Progenitor cell of endocrine pancreas (in vitro differentiated cells): ENCODE measurements at regions not wholly inside any gene's neighbourhood (a gene's known extent, or its start where the extent isn't known, plus 50 kb on each side); places are given as distances from the start of the nearest gene placed in this dataset.
A peak's percentile ranks its signal among the peaks of the same experiment; 100 is the strongest.
"Not testable (repeated sequence)": the region's sequence is repeated elsewhere in the genome, so short reads cannot be mapped to it uniquely, and the experiment has no call there.

Experiments used
- DNase-seq: peaks from one replicate; pipeline ENCODE4 v3.0.0; 2021; ENCODE audit warnings: low spot score; ENCODE audit not compliant: unreplicated experiment
- H3K27ac Mint-ChIP-seq: 2 replicates; pipeline ENCODE4 v1.8.0; 2021; ENCODE audit warnings: mild to moderate bottlenecking, moderate library complexity, mixed read lengths
- H3K27me3 Mint-ChIP-seq: 2 replicates; pipeline ENCODE4 v1.8.0; 2021; ENCODE audit warnings: mixed read lengths
- H3K36me3 Mint-ChIP-seq: 2 replicates; pipeline ENCODE4 v1.8.0; 2022; ENCODE audit warnings: mixed read lengths; ENCODE audit not compliant: insufficient read depth
- H3K4me1 Mint-ChIP-seq: 2 replicates; pipeline ENCODE4 v1.8.0; 2021; ENCODE audit warnings: low read depth, mixed read lengths
- H3K4me3 Mint-ChIP-seq: 2 replicates; pipeline ENCODE4 v1.8.0; 2021; ENCODE audit warnings: low read depth, mild to moderate bottlenecking, moderate library complexity, mixed read lengths
- H3K9me3 Mint-ChIP-seq: 2 replicates; pipeline ENCODE4 v1.8.0; 2021; ENCODE audit warnings: low read depth, mixed read lengths
- CTCF ChIP-seq: fragments of 200-600 bp; sonication (generic); IDR thresholded peaks from one replicate; pipeline ENCODE4 v1.5.0; 2021; ENCODE audit warnings: antibody characterized with exemption, mild to moderate bottlenecking; ENCODE audit not compliant: unreplicated experiment

GRCh38 chr21:35189077-35189863 is 140.2 kb upstream of the RUNX1 start:
- Mint-ChIP-seq H3K9me3 (peaks cover 4% of the 10 kb centered on the region), H3K4me3 (no peak overlapping the region), H3K36me3 (no peaks in the 10 kb centered on the region), H3K27ac (peak overlapping the region; percentile 2), H3K27me3 (no peaks in the 10 kb centered on the region), H3K4me1 (peaks cover 5% of the 10 kb centered on the region)
- TF ChIP-seq CTCF, result no peak
- no peak for DNase-seq

- H3K36me3 Mint-ChIP-seq, DNase-seq, H3K27ac Mint-ChIP-seq, H3K4me3 Mint-ChIP-seq, H3K9me3 Mint-ChIP-seq, H3K4me1 Mint-ChIP-seq, H3K27me3 Mint-ChIP-seq: not testable (repeated sequence)
These were observed 134.3 kb upstream of the RUNX1 start for GRCh38 chr21:35183389-35183788.

GRCh38 chr21:35179990-35180540 is 131.0 kb upstream of the RUNX1 start:
- H3K4me3 Mint-ChIP-seq, result no peak overlapping the region
- H3K27ac Mint-ChIP-seq, result no peak overlapping the region
- H3K36me3 Mint-ChIP-seq, result no peaks in the 10 kb centered on the region
- DNase-seq, result no peak
- peaks cover 10% of the 10 kb centered on the region for H3K9me3 Mint-ChIP-seq
- H3K27me3 Mint-ChIP-seq, result no peaks in the 10 kb centered on the region
- H3K4me1 Mint-ChIP-seq, result no peaks in the 10 kb centered on the region
- no peak for TF ChIP-seq CTCF

GRCh38 chr21:35178827-35179226 is 129.7 kb upstream of the RUNX1 start:
- Mint-ChIP-seq H3K36me3 (no peaks in the 10 kb centered on the region), H3K4me1 (no peaks in the 10 kb centered on the region), H3K27ac (no peak overlapping the region), H3K4me3 (no peak overlapping the region), H3K27me3 (no peaks in the 10 kb centered on the region), H3K9me3 (peaks cover 7% of the 10 kb centered on the region)
- TF ChIP-seq CTCF, result no peak
- no peak for DNase-seq

GRCh38 chr21:35178098-35178497 is 129.0 kb upstream of the RUNX1 start:
- Mint-ChIP-seq H3K4me3 (no peak overlapping the region), H3K27me3 (no peaks in the 10 kb centered on the region), H3K36me3 (no peaks in the 10 kb centered on the region), H3K27ac (no peak overlapping the region), H3K4me1 (no peaks in the 10 kb centered on the region), H3K9me3 (peaks cover 3% of the 10 kb centered on the region)
- no peak for DNase-seq
- no peak for TF ChIP-seq CTCF

- H3K9me3 Mint-ChIP-seq, result peaks cover 3% of the 10 kb centered on the region
- DNase-seq, result no peak
- no peak overlapping the region for H3K4me3 Mint-ChIP-seq
- no peaks in the 10 kb centered on the region for H3K36me3 Mint-ChIP-seq
- H3K4me1 Mint-ChIP-seq, result peaks cover 1% of the 10 kb centered on the region
- no peaks in the 10 kb centered on the region for H3K27me3 Mint-ChIP-seq
- no peak for TF ChIP-seq CTCF
- H3K27ac Mint-ChIP-seq, result no peak overlapping the region
These were observed 123.1 kb upstream of the RUNX1 start for GRCh38 chr21:35172231-35172630.
